IMR-90 (cell line): ENCODE measurements at regions not wholly inside any gene's neighbourhood (a gene's known extent, or its start where the extent isn't known, plus 50 kb on each side); places are given as distances from the start of the nearest gene placed in this dataset.

Experiments used
- BHLHE40 ChIP-seq: fragments of 150-350 bp; IDR thresholded peaks from 2 replicates; pipeline ENCODE4 v1.6.1; 2016; ENCODE audit warnings: mild to moderate bottlenecking, low read depth, low read length
- CEBPB ChIP-seq: IDR thresholded peaks from 2 replicates; pipeline ENCODE4 v1.6.1; 2012; ENCODE audit warnings: low read depth, low read length, improper control_type of control experiment
- MAFK ChIP-seq: IDR thresholded peaks from 2 replicates; pipeline ENCODE4 v1.6.1; 2012; ENCODE audit warnings: low read depth, low read length, improper control_type of control experiment
- MAZ ChIP-seq: IDR thresholded peaks from 2 replicates; pipeline ENCODE4 v1.6.1; 2012; ENCODE audit warnings: low read depth, mild to moderate bottlenecking, low read length, improper control_type of control experiment, moderate library complexity, borderline replicate concordance
- MXI1 ChIP-seq: IDR thresholded peaks from 2 replicates; pipeline ENCODE4 v1.6.1; 2012; ENCODE audit warnings: low read depth, mild to moderate bottlenecking, low read length, moderate library complexity, borderline replicate concordance
- NFE2L2 ChIP-seq: fragments of 150-350 bp; IDR thresholded peaks from 2 replicates; pipeline ENCODE4 v1.6.1; 2016; ENCODE audit warnings: low read depth, mild to moderate bottlenecking, low read length
- POLR2A ChIP-seq: IDR thresholded peaks from 2 replicates; pipeline ENCODE4 v1.6.1; 2012; ENCODE audit warnings: mild to moderate bottlenecking, low read depth, low read length
- RAD21 ChIP-seq: IDR thresholded peaks from 2 replicates; pipeline ENCODE4 v1.6.1; 2012; ENCODE audit warnings: low read length, improper control_type of control experiment
- RCOR1 ChIP-seq: IDR thresholded peaks from 2 replicates; pipeline ENCODE4 v1.6.1; 2012; ENCODE audit warnings: mild to moderate bottlenecking, low read length, improper control_type of control experiment; ENCODE audit not compliant: insufficient replicate concordance
- RFX5 ChIP-seq: IDR thresholded peaks from 2 replicates; pipeline ENCODE4 v1.8.0; 2012; ENCODE audit warnings: low read depth, mild to moderate bottlenecking, low read length, moderate library complexity
- TF ChIP-seq, protein P1 (sequence below): conservative IDR thresholded peaks from 2 replicates; pipeline ENCODE4 v1.5.1; 2012; ENCODE audit warnings: mild to moderate bottlenecking, low read depth, low read length, improper control_type of control experiment
- TF ChIP-seq, protein P2 (sequence below): fragments of 150-350 bp; IDR thresholded peaks from 2 replicates; pipeline ENCODE4 v1.6.1; 2017; ENCODE audit warnings: mild to moderate bottlenecking, antibody characterized with exemption, low read length, low read depth

DNA sequence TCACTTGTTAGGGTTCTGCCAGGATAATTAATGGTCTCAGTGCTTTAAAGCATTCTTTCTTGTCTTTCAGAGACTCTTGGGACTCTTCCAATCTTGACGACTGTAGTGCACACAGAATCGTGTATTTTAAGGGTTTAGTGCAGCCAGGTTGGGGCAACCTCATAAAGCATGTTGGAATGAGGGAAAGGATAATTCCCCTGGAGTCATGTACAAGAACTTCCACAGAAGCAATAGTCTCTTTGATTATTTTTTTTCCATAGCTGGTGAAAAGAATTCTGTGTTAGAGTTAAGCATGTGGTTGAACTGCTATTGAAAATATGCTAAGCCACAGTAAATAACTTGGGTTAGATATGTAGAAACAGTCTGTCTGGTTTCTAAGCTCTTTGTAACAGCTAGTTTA lies 246.8 kb upstream of the DAAM1 start:
- no peak for TF ChIP-seq MXI1
- TF ChIP-seq, protein P1, sequence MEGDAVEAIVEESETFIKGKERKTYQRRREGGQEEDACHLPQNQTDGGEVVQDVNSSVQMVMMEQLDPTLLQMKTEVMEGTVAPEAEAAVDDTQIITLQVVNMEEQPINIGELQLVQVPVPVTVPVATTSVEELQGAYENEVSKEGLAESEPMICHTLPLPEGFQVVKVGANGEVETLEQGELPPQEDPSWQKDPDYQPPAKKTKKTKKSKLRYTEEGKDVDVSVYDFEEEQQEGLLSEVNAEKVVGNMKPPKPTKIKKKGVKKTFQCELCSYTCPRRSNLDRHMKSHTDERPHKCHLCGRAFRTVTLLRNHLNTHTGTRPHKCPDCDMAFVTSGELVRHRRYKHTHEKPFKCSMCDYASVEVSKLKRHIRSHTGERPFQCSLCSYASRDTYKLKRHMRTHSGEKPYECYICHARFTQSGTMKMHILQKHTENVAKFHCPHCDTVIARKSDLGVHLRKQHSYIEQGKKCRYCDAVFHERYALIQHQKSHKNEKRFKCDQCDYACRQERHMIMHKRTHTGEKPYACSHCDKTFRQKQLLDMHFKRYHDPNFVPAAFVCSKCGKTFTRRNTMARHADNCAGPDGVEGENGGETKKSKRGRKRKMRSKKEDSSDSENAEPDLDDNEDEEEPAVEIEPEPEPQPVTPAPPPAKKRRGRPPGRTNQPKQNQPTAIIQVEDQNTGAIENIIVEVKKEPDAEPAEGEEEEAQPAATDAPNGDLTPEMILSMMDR, result no peak
- no peak for TF ChIP-seq RAD21
- no peak for TF ChIP-seq POLR2A
- TF ChIP-seq CEBPB, result no peak
- no peak for TF ChIP-seq MAFK
- TF ChIP-seq BHLHE40, result no peak
- TF ChIP-seq MAZ, result no peak
- no peak for TF ChIP-seq RCOR1
- TF ChIP-seq RFX5, result no peak
- TF ChIP-seq, protein P2, sequence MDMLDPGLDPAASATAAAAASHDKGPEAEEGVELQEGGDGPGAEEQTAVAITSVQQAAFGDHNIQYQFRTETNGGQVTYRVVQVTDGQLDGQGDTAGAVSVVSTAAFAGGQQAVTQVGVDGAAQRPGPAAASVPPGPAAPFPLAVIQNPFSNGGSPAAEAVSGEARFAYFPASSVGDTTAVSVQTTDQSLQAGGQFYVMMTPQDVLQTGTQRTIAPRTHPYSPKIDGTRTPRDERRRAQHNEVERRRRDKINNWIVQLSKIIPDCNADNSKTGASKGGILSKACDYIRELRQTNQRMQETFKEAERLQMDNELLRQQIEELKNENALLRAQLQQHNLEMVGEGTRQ, result no peak
- TF ChIP-seq NFE2L2, result no peak
